WTC11 (cell line): ENCODE measurements at regions not wholly inside any gene's neighbourhood (a gene's known extent, or its start where the extent isn't known, plus 50 kb on each side); places are given as distances from the start of the nearest gene placed in this dataset.

Source experiments
- ATAC-seq: fragments of 200-7000 bp; cut with Tn5 transposase; 2 replicates; pipeline ENCODE4 v1.10.0; 2021; ENCODE audit warnings: mild to moderate bottlenecking, moderate library complexity
- CTCF ChIA-PET: fragments of 300-600 bp; sonication (Branson Sonifier 250); formaldehyde crosslinking; loops from one replicate; lab custom pipeline; 2021; ENCODE audit warnings: antibody characterized with exemption; lab: Charles Lee
- POLR2A ChIA-PET: fragments of 350-600 bp; sonication (Branson Sonifier 250); formaldehyde crosslinking; loops from one replicate; lab custom pipeline; 2021; ENCODE audit warnings: antibody characterized with exemption; lab: Charles Lee
- DNase-seq: peaks from one replicate; pipeline ENCODE4 v3.0.0; 2021; ENCODE audit warnings: low spot score
- H3K27ac Mint-ChIP-seq: 2 replicates; pipeline ENCODE4 v1.8.0; 2021; ENCODE audit warnings: mixed read lengths
- H3K27me3 Mint-ChIP-seq: 2 replicates; pipeline ENCODE4 v1.8.0; 2021; ENCODE audit warnings: low read depth, mild to moderate bottlenecking, moderate library complexity, mixed read lengths
- H3K36me3 Mint-ChIP-seq: 2 replicates; pipeline ENCODE4 v1.8.0; 2021; ENCODE audit warnings: mixed read lengths
- H3K4me1 Mint-ChIP-seq: 2 replicates; pipeline ENCODE4 v1.8.0; 2022; ENCODE audit warnings: mixed read lengths
- H3K4me3 Mint-ChIP-seq: 2 replicates; pipeline ENCODE4 v1.8.0; 2021; ENCODE audit warnings: mild to moderate bottlenecking, moderate library complexity, mixed read lengths
- H3K9me3 Mint-ChIP-seq: 2 replicates; pipeline ENCODE4 v1.8.0; 2021; ENCODE audit warnings: mixed read lengths
- CREB1 ChIP-seq: sonication (generic); formaldehyde crosslinking; IDR thresholded peaks from 2 replicates; pipeline ENCODE4 v1.8.0; 2023; ENCODE audit warnings: mild to moderate bottlenecking, missing genetic modification reagents
- CREM ChIP-seq: sonication (generic); formaldehyde crosslinking; IDR thresholded peaks from 2 replicates; pipeline ENCODE4 v1.8.1; 2022; ENCODE audit warnings: mild to moderate bottlenecking, missing genetic modification reagents, moderate library complexity
- ETV6 ChIP-seq: sonication (generic); formaldehyde crosslinking; IDR thresholded peaks from 2 replicates; pipeline ENCODE4 v1.8.1; 2022; ENCODE audit warnings: mild to moderate bottlenecking, missing genetic modification reagents
- FOXJ3 ChIP-seq: sonication (generic); formaldehyde crosslinking; IDR thresholded peaks from 2 replicates; pipeline ENCODE4 v1.9.0; 2021; ENCODE audit warnings: missing genetic modification reagents, mild to moderate bottlenecking, borderline replicate concordance
- FOXK1 ChIP-seq: sonication (generic); formaldehyde crosslinking; IDR thresholded peaks from 2 replicates; pipeline ENCODE4 v1.8.0; 2022; ENCODE audit warnings: mild to moderate bottlenecking, moderate library complexity, missing genetic modification reagents
- FOXP1 ChIP-seq: sonication (generic); formaldehyde crosslinking; IDR thresholded peaks from 2 replicates; pipeline ENCODE4 v1.8.0; 2022; ENCODE audit warnings: missing genetic modification reagents, mild to moderate bottlenecking, moderate library complexity, borderline replicate concordance
- HMGA2 ChIP-seq: fragments of 250-450 bp; sonication (Bioruptor Pico); IDR thresholded peaks from 2 replicates; pipeline ENCODE4 v1.4.0; 2021; ENCODE audit warnings: mild to moderate bottlenecking, moderate library complexity
- KAT7 ChIP-seq: sonication (generic); formaldehyde crosslinking; IDR thresholded peaks from 2 replicates; pipeline ENCODE4 v1.8.1; 2023; ENCODE audit warnings: missing genetic modification reagents, mild to moderate bottlenecking, borderline replicate concordance
- MXD4 ChIP-seq: fragments of 250-450 bp; sonication (Bioruptor Pico); IDR thresholded peaks from 2 replicates; pipeline ENCODE4 v1.8.0; 2021; ENCODE audit warnings: mild to moderate bottlenecking, moderate library complexity, borderline replicate concordance
- NFE2L1 ChIP-seq: sonication (generic); formaldehyde crosslinking; IDR thresholded peaks from 2 replicates; pipeline ENCODE4 v1.8.1; 2023; ENCODE audit warnings: missing genetic modification reagents
- NR1H2 ChIP-seq: sonication (generic); formaldehyde crosslinking; IDR thresholded peaks from 2 replicates; pipeline ENCODE4 v1.9.0; 2021; ENCODE audit warnings: mild to moderate bottlenecking, moderate library complexity, missing genetic modification reagents
- OVOL2 ChIP-seq: fragments of 250-450 bp; sonication (Bioruptor Pico); IDR thresholded peaks from 2 replicates; pipeline ENCODE4 v1.9.0; 2021; ENCODE audit warnings: mild to moderate bottlenecking, borderline replicate concordance
- PRRX2 ChIP-seq: fragments of 250-450 bp; sonication (Bioruptor Pico); IDR thresholded peaks from 2 replicates; pipeline ENCODE4 v1.8.0; 2021; ENCODE audit warnings: mild to moderate bottlenecking
- SP1 ChIP-seq: sonication (generic); formaldehyde crosslinking; conservative IDR thresholded peaks from 2 replicates; pipeline ENCODE4 v1.8.1; 2022; ENCODE audit warnings: missing genetic modification reagents
- ZNF121 ChIP-seq: sonication (generic); formaldehyde crosslinking; IDR thresholded peaks from 2 replicates; pipeline ENCODE4 v1.8.0; 2023; ENCODE audit warnings: missing genetic modification reagents
- ZNF396 ChIP-seq: fragments of 250-450 bp; sonication (Bioruptor Pico); IDR thresholded peaks from 2 replicates; pipeline ENCODE4 v1.8.0; 2021; ENCODE audit warnings: mild to moderate bottlenecking, moderate library complexity, borderline replicate concordance
- ZNF416 ChIP-seq: fragments of 250-450 bp; sonication (Bioruptor Pico); IDR thresholded peaks from 2 replicates; pipeline ENCODE4 v1.9.0; 2021; ENCODE audit warnings: mild to moderate bottlenecking, inconsistent platforms
- ZNF423 ChIP-seq: fragments of 250-450 bp; sonication (Bioruptor Pico); IDR thresholded peaks from 2 replicates; pipeline ENCODE4 v2.1.2; 2022; ENCODE audit warnings: mild to moderate bottlenecking, moderate library complexity
- ZNF671 ChIP-seq: fragments of 250-450 bp; sonication (Bioruptor Pico); IDR thresholded peaks from 2 replicates; pipeline ENCODE4 v1.8.0; 2021; ENCODE audit warnings: mild to moderate bottlenecking
- TF ChIP-seq, protein P1 (sequence below): sonication (generic); formaldehyde crosslinking; IDR thresholded peaks from 2 replicates; pipeline ENCODE4 v1.8.1; 2022; ENCODE audit warnings: mild to moderate bottlenecking, moderate library complexity, missing genetic modification reagents
- TF ChIP-seq, protein P2 (sequence below): sonication (generic); formaldehyde crosslinking; IDR thresholded peaks from 2 replicates; pipeline ENCODE4 v1.8.1; 2022; ENCODE audit warnings: missing genetic modification reagents, borderline replicate concordance
- TF ChIP-seq, protein P3 (sequence below): sonication (generic); formaldehyde crosslinking; IDR thresholded peaks from 2 replicates; pipeline ENCODE4 v1.8.1; 2022; ENCODE audit warnings: mild to moderate bottlenecking, missing genetic modification reagents, moderate library complexity, borderline replicate concordance
- TF ChIP-seq, protein P4 (sequence below): sonication (generic); formaldehyde crosslinking; IDR thresholded peaks from 2 replicates; pipeline ENCODE4 v1.8.0; 2023; ENCODE audit warnings: missing genetic modification reagents, mild to moderate bottlenecking, borderline replicate concordance
- TF ChIP-seq, protein P5 (sequence below): fragments of 250-450 bp; sonication (Bioruptor Pico); IDR thresholded peaks from 2 replicates; pipeline ENCODE4 v1.9.0; 2021; ENCODE audit warnings: moderate library complexity, mild to moderate bottlenecking, inconsistent platforms, borderline replicate concordance
- TF ChIP-seq, protein P6 (sequence below): sonication (generic); formaldehyde crosslinking; IDR thresholded peaks from 2 replicates; pipeline ENCODE4 v1.8.1; 2023; ENCODE audit warnings: mild to moderate bottlenecking, missing genetic modification reagents, borderline replicate concordance

DNA sequence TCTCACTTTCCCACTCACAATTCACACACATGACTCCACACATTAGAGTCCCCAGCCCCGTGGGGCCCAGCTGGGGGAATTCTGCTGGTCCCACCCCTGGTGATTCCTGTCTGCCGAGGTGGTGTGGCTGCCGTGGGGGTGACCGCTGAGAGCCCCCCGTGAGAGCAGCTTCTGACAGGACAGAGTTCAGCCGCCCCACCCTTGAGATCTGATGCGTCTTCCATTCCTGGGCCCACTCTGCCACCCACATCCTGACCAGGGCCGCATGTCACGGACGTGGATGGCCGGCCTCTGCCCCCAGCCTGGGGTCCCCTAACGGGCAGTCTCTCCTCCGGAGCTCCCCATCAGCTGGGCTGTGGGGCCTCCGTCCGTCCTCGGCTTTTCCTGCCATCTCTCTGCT is 240.1 kb upstream of the PITRM1 start:
- Mint-ChIP-seq H3K36me3 (peaks cover 4% of the 10 kb centered on the region), H3K27ac (no peak overlapping the region), H3K4me1 (0 out of 2 replicates have a peak, but pooled peaks cover 2% of the 10 kb centered on the region), H3K27me3 (no peaks in the 10 kb centered on the region), H3K9me3 (peaks cover 6% of the 10 kb centered on the region), H3K4me3 (no peak overlapping the region)
- TF ChIP-seq ZNF396 (no peak), ZNF416 (CRISPR knock-in tag) (no peak), PRRX2 (CRISPR knock-in tag) (no peak), ZNF423 (CRISPR knock-in tag) (no peak), NR1H2 (CRISPR knock-in tag) (no peak), HMGA2 (CRISPR knock-in tag) (no peak), NFE2L1 (no peak), ZNF671 (CRISPR knock-in tag) (no peak), CREB1 (CRISPR knock-in tag) (no peak), MXD4 (CRISPR knock-in tag) (no peak), CREM (CRISPR knock-in tag) (no peak), ZNF121 (CRISPR knock-in tag) (no peak), OVOL2 (no peak), FOXJ3 (CRISPR knock-in tag) (no peak)
- TF ChIP-seq, protein P1, sequence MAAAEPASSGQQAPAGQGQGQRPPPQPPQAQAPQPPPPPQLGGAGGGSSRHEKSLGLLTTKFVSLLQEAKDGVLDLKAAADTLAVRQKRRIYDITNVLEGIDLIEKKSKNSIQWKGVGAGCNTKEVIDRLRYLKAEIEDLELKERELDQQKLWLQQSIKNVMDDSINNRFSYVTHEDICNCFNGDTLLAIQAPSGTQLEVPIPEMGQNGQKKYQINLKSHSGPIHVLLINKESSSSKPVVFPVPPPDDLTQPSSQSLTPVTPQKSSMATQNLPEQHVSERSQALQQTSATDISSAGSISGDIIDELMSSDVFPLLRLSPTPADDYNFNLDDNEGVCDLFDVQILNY, result no peak
- TF ChIP-seq, protein P2, sequence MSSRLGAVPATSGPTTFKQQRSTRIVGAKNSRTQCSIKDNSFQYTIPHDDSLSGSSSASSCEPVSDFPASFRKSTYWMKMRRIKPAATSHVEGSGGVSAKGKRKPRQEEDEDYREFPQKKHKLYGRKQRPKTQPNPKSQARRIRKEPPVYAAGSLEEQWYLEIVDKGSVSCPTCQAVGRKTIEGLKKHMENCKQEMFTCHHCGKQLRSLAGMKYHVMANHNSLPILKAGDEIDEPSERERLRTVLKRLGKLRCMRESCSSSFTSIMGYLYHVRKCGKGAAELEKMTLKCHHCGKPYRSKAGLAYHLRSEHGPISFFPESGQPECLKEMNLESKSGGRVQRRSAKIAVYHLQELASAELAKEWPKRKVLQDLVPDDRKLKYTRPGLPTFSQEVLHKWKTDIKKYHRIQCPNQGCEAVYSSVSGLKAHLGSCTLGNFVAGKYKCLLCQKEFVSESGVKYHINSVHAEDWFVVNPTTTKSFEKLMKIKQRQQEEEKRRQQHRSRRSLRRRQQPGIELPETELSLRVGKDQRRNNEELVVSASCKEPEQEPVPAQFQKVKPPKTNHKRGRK, result no peak
- TF ChIP-seq, protein P3, sequence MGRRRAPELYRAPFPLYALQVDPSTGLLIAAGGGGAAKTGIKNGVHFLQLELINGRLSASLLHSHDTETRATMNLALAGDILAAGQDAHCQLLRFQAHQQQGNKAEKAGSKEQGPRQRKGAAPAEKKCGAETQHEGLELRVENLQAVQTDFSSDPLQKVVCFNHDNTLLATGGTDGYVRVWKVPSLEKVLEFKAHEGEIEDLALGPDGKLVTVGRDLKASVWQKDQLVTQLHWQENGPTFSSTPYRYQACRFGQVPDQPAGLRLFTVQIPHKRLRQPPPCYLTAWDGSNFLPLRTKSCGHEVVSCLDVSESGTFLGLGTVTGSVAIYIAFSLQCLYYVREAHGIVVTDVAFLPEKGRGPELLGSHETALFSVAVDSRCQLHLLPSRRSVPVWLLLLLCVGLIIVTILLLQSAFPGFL, result no peak
- TF ChIP-seq, protein P4, sequence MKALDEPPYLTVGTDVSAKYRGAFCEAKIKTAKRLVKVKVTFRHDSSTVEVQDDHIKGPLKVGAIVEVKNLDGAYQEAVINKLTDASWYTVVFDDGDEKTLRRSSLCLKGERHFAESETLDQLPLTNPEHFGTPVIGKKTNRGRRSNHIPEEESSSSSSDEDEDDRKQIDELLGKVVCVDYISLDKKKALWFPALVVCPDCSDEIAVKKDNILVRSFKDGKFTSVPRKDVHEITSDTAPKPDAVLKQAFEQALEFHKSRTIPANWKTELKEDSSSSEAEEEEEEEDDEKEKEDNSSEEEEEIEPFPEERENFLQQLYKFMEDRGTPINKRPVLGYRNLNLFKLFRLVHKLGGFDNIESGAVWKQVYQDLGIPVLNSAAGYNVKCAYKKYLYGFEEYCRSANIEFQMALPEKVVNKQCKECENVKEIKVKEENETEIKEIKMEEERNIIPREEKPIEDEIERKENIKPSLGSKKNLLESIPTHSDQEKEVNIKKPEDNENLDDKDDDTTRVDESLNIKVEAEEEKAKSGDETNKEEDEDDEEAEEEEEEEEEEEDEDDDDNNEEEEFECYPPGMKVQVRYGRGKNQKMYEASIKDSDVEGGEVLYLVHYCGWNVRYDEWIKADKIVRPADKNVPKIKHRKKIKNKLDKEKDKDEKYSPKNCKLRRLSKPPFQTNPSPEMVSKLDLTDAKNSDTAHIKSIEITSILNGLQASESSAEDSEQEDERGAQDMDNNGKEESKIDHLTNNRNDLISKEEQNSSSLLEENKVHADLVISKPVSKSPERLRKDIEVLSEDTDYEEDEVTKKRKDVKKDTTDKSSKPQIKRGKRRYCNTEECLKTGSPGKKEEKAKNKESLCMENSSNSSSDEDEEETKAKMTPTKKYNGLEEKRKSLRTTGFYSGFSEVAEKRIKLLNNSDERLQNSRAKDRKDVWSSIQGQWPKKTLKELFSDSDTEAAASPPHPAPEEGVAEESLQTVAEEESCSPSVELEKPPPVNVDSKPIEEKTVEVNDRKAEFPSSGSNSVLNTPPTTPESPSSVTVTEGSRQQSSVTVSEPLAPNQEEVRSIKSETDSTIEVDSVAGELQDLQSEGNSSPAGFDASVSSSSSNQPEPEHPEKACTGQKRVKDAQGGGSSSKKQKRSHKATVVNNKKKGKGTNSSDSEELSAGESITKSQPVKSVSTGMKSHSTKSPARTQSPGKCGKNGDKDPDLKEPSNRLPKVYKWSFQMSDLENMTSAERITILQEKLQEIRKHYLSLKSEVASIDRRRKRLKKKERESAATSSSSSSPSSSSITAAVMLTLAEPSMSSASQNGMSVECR (CRISPR knock-in tag), result no peak
- ChIA-PET CTCF (no interaction called here), POLR2A (no interaction called here)
- ATAC-seq, result no peak
- no peak for DNase-seq

DNA sequence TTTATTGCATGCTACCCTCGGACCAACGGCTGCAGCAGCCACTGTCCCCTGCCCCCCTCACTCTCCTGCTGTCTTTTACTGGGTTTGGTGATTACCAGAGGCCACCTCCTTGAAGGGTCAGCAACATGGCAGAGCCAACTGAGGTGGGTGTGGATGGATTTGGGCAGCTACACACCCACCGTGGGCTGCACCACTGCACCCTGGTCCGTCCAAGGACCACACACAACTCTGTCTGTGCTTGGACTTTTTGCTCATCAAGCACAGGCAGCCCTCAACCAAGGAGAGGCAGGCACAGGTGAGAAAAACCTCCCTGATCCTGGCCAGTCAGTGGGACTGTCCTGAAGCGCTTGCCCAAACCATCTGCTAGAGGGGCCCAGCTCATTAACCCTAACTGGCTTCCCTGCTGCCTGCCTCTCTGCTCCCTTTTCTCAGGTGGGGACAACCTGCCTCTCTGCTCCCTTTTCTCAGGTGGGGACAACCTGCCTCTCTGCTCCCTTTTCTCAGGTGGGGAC is 239.5 kb upstream of the PITRM1 start:
- CTCF ChIA-PET, result no interaction called here
- DNase-seq, result no peak
- H3K4me3 Mint-ChIP-seq, result no peak overlapping the region
- 0 out of 2 replicates have a peak, but pooled peaks cover 2% of the 10 kb centered on the region for H3K4me1 Mint-ChIP-seq
- H3K36me3 Mint-ChIP-seq, result peaks cover 4% of the 10 kb centered on the region
- POLR2A ChIA-PET, result no interaction called here
- peaks cover 6% of the 10 kb centered on the region for H3K9me3 Mint-ChIP-seq
- no peak overlapping the region for H3K27ac Mint-ChIP-seq
- ATAC-seq, result no peak
- H3K27me3 Mint-ChIP-seq, result no peaks in the 10 kb centered on the region
- TF ChIP-seq ZNF396 (no peak), SP1 (no peak), KAT7 (no peak), FOXK1 (no peak), FOXP1 (no peak), ETV6 (CRISPR knock-in tag) (no peak)
- TF ChIP-seq, protein P5, sequence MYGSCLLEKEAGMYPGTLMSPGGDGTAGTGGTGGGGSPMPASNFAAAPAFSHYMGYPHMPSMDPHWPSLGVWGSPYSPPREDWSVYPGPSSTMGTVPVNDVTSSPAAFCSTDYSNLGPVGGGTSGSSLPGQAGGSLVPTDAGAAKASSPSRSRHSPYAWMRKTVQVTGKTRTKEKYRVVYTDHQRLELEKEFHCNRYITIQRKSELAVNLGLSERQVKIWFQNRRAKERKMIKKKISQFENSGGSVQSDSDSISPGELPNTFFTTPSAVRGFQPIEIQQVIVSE (CRISPR knock-in tag), result no peak
- TF ChIP-seq, protein P6, sequence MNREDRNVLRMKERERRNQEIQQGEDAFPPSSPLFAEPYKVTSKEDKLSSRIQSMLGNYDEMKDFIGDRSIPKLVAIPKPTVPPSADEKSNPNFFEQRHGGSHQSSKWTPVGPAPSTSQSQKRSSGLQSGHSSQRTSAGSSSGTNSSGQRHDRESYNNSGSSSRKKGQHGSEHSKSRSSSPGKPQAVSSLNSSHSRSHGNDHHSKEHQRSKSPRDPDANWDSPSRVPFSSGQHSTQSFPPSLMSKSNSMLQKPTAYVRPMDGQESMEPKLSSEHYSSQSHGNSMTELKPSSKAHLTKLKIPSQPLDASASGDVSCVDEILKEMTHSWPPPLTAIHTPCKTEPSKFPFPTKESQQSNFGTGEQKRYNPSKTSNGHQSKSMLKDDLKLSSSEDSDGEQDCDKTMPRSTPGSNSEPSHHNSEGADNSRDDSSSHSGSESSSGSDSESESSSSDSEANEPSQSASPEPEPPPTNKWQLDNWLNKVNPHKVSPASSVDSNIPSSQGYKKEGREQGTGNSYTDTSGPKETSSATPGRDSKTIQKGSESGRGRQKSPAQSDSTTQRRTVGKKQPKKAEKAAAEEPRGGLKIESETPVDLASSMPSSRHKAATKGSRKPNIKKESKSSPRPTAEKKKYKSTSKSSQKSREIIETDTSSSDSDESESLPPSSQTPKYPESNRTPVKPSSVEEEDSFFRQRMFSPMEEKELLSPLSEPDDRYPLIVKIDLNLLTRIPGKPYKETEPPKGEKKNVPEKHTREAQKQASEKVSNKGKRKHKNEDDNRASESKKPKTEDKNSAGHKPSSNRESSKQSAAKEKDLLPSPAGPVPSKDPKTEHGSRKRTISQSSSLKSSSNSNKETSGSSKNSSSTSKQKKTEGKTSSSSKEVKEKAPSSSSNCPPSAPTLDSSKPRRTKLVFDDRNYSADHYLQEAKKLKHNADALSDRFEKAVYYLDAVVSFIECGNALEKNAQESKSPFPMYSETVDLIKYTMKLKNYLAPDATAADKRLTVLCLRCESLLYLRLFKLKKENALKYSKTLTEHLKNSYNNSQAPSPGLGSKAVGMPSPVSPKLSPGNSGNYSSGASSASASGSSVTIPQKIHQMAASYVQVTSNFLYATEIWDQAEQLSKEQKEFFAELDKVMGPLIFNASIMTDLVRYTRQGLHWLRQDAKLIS (CRISPR knock-in tag), result no peak
